ENCODE measurements at regions not wholly inside any gene's neighbourhood (a gene's known extent, or its start where the extent isn't known, plus 50 kb on each side); places are given as distances from the start of the nearest gene placed in this dataset.

- CTCF ChIA-PET (ENCODE audit: low intra/inter-chr PET ratio) = no interaction called here
- POLR2A ChIA-PET = no interaction called here
These were observed 368.7 kb upstream of the FAM241A start for GRCh38 chr4:111776561-111776960.

More at GRCh38 chr4:111776561-111776960, 368.7 kb upstream of the FAM241A start:
- Histone ChIP-seq H3K36me3 (ENCODE audit: control insufficient read depth, insufficient read depth, low read length) (no peaks in the 10 kb centered on the region), H2AFZ (ENCODE audit: low read depth, low read length) (no peak overlapping the region), H3K9me3 (replicated peaks; ENCODE audit: control insufficient read depth, insufficient read depth, low read depth, low read length) (no peaks in the 10 kb centered on the region), H3K9ac (ENCODE audit: insufficient read depth in 1 of 2, low read depth in 2 of 2, low read length in 2 of 2) (no peak overlapping the region), H3K9me1 (ENCODE audit: control insufficient read depth, insufficient read depth, low read length) (no peaks in the 10 kb centered on the region), H3K4me2 (ENCODE audit: insufficient read depth, low read length) (no peak overlapping the region), H3K4me1 (replicated peaks in 1 of 2; ENCODE audit: control insufficient read depth in 2 of 2, insufficient read depth in 2 of 2, low read length in 2 of 2) (no peaks in the 10 kb centered on the region), H3K27me3 (ENCODE audit: control insufficient read depth in 2 of 2, insufficient read depth in 2 of 2, low read length in 2 of 2) (no peaks in the 10 kb centered on the region), H3K79me2 (ENCODE audit: control insufficient read depth, insufficient read depth, low read length) (no peaks in the 10 kb centered on the region), H3K4me3 (no peak overlapping the region), H4K20me1 (replicated peaks; ENCODE audit: control insufficient read depth, insufficient read depth, low read length) (no peaks in the 10 kb centered on the region), H3K27ac (ENCODE audit: extremely low read depth, low read depth, low read length) (no peak overlapping the region)
- intact Hi-C loops (cut with micrococcal nuclease) (no loop called here), in situ Hi-C loops (cut with MboI) (no loop called here)
- DNase-seq (ENCODE audit: extremely low read depth in 1 of 4, low spot score in 3 of 4) = no peak
- BruUV-seq (replicated peaks) = no TSS peak
- no peak for ATAC-seq
- TF ChIP-seq ZNF24 (IDR thresholded peaks at IDR 0.05) (no peak), COPS2 (conservative IDR thresholded peaks at IDR 0.05) (no peak), TCF7L2 (IDR thresholded peaks at IDR 0.05; ENCODE audit: low read depth, low read length) (no peak), ASH1L (IDR thresholded peaks at IDR 0.05; ENCODE audit: borderline replicate concordance, low read depth, partially characterized antibody) (no peak), ZBTB1 (CRISPR knock-in tag; IDR thresholded peaks at IDR 0.05; ENCODE audit: borderline replicate concordance, low read depth) (no peak), NCOR1 (IDR thresholded peaks at IDR 0.05) (no peak), RBFOX2 (IDR thresholded peaks at IDR 0.05; ENCODE audit: low read depth, low read length) (no peak), TCFL5 (CRISPR knock-in tag; conservative IDR thresholded peaks at IDR 0.05) (no peak), TRIM24 (IDR thresholded peaks at IDR 0.05) (no peak), SMAD1 (IDR thresholded peaks at IDR 0.05; ENCODE audit: low read depth, low read length, partially characterized antibody) (no peak), POLR3A (IDR thresholded peaks at IDR 0.05; ENCODE audit: borderline replicate concordance, extremely low read depth, insufficient read depth, insufficient read length) (no peak), ZNF609 (CRISPR knock-in tag; IDR thresholded peaks at IDR 0.05; ENCODE audit: borderline replicate concordance) (no peak), ZNF592 (IDR thresholded peaks at IDR 0.05) (no peak), ARNT (IDR thresholded peaks at IDR 0.05) (no peak), RFX5 (IDR thresholded peaks at IDR 0.05; ENCODE audit: low read depth, low read length) (no peak)
- TF ChIP-seq, protein P1, sequence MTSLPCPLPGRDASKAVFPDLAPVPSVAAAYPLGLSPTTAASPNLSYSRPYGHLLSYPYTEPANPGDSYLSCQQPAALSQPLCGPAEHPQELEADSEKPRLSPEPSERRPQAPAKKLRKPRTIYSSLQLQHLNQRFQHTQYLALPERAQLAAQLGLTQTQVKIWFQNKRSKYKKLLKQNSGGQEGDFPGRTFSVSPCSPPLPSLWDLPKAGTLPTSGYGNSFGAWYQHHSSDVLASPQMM (CRISPR knock-in tag; IDR thresholded peaks at IDR 0.05) = no peak
- no peak for FAIRE-seq
- WGBS (ENCODE audit: insufficient coverage, low coverage, missing lambda C conversion rate) = 4% methylated on average over 1 of the region's 1 CpG
